GM19455 (cell line): ENCODE measurements at regions not wholly inside any gene's neighbourhood (a gene's known extent, or its start where the extent isn't known, plus 50 kb on each side); places are given as distances from the start of the nearest gene placed in this dataset.
"Not testable (repeated sequence)": the region's sequence is repeated elsewhere in the genome, so short reads cannot be mapped to it uniquely, and the experiment has no call there.

Experiments
- ATAC-seq: cut with Tn5 transposase; IDR thresholded peaks from one replicate; pipeline ENCODE4 v1.9.1; 2021; ENCODE audit not compliant: unreplicated experiment

GRCh38 chr20:5660756-5661155, 50.0 kb upstream of the GPCPD1 start:
- ATAC-seq = not testable (repeated sequence)
